HUES48 (cell line): ENCODE measurements at regions not wholly inside any gene's neighbourhood (a gene's known extent, or its start where the extent isn't known, plus 50 kb on each side); places are given as distances from the start of the nearest gene placed in this dataset.
"Not testable (repeated sequence)": the region's sequence is repeated elsewhere in the genome, so short reads cannot be mapped to it uniquely, and the experiment has no call there.

ENCODE experiments used
- H3K27ac ChIP-seq: one replicate; pipeline ENCODE4 v1.7.0; 2013; ENCODE audit warnings: low read depth, low read length, inconsistent platforms
- H3K27me3 ChIP-seq: 2 replicates; pipeline ENCODE4 v1.6.1; 2013; ENCODE audit warnings: mild to moderate bottlenecking, low read length; ENCODE audit not compliant: control insufficient read depth, insufficient read depth
- H3K36me3 ChIP-seq: 2 replicates; pipeline ENCODE4 v1.6.1; 2013; ENCODE audit warnings: low read length; ENCODE audit not compliant: control insufficient read depth, insufficient read depth
- H3K4me1 ChIP-seq: 2 replicates; pipeline ENCODE4 v1.6.1; 2013; ENCODE audit warnings: mild to moderate bottlenecking, low read length; ENCODE audit not compliant: control insufficient read depth, insufficient read depth
- H3K4me3 ChIP-seq: 2 replicates; pipeline ENCODE4 v1.5.1; 2013; ENCODE audit warnings: mild to moderate bottlenecking, low read depth, low read length
- H3K9ac ChIP-seq: 2 replicates; pipeline ENCODE4 v1.6.1; 2013; ENCODE audit warnings: mild to moderate bottlenecking, low read depth, low read length, moderate library complexity
- H3K9me3 ChIP-seq: 2 replicates; pipeline ENCODE4 v1.6.1; 2013; ENCODE audit warnings: low read length; ENCODE audit not compliant: control insufficient read depth, insufficient read depth

DNA sequence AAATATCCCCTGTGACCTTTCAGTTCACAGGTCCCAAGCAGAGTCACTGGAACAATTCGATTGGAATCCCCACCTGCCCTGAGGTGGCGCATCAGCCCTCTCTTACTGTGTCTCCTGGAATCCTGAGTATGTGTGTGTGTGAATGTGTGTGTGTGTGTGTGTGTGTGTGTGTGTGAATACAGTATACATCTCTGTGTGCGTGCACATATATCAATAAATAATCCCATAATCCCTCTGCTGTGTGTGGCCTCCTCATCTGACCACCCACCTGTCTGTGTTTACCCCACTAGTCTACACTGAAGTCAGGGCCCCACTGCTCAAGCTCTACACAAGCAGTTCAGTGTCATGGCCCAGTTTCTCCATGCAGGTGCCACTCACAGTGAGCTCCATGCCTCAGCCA, 187.4 kb downstream of the ERCC6L2 start:
- Histone ChIP-seq H3K36me3 (no peaks in the 10 kb centered on the region), H3K27ac (no peak overlapping the region), H3K9ac (no peak overlapping the region), H3K4me1 (no peaks in the 10 kb centered on the region), H3K4me3 (no peak overlapping the region), H3K9me3 (no peaks in the 10 kb centered on the region), H3K27me3 (no peaks in the 10 kb centered on the region)

DNA sequence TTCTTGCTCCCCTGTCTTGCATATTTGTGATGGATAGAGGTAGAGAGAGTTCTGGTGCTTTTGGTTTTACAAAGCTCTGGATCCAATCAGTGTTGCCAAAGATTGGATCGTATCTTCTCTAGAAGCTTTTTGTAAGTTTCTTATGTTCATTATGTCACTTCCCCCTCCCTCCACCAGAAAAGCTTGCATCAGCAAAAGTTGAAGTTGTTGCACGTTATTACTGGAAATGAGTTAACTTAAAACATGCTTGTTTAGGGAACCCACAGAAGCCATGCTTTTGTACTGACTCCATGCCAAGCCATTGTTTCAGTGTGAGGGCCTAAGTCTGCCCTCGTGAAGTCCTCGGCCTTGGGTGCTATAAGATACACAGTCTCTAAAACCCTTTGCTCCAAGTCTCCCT, 186.5 kb downstream of the ERCC6L2 start:
- no peak overlapping the region for H3K9ac ChIP-seq
- no peaks in the 10 kb centered on the region for H3K9me3 ChIP-seq
- H3K27me3 ChIP-seq = no peaks in the 10 kb centered on the region
- no peak overlapping the region for H3K4me3 ChIP-seq
- H3K4me1 ChIP-seq = no peaks in the 10 kb centered on the region
- no peaks in the 10 kb centered on the region for H3K36me3 ChIP-seq
- no peak overlapping the region for H3K27ac ChIP-seq

DNA sequence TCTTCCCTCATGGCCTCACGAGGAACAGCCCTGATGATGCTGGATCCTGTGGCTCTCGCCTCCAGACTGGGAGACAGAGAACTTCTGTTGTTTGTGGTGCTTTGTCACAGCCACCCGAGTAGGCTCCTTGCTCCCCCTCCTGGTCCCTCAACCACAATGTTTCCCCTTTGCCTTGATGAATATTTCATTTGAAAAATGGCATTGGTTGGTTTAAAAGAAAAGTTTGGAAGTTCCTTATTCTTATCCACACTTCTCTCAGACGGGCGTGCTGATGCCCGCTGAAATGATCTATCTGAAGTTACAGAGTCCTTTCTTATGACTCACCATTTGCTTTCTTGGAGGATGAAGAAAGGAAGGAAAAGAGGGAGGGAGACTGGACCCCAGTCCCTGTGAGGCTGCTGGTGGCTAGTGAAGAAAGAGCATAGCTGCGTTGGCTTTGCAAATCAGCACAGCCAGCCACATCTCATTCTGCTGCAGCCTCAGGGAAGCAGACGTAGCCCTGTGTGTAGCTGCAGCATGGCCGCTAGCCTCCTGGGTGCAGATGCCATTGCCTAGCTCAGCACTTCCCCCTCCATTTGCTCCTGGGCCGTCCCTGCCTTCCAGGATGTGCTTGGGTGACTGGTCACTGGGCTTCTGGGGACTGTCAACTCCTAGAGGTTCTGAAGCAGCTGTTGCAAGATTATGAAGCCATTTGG, 185.9 kb downstream of the ERCC6L2 start:
- Histone ChIP-seq H3K4me3 (no peak overlapping the region), H3K9me3 (no peaks in the 10 kb centered on the region), H3K9ac (no peak overlapping the region), H3K4me1 (no peaks in the 10 kb centered on the region), H3K36me3 (no peaks in the 10 kb centered on the region), H3K27me3 (no peaks in the 10 kb centered on the region), H3K27ac (no peak overlapping the region)

DNA sequence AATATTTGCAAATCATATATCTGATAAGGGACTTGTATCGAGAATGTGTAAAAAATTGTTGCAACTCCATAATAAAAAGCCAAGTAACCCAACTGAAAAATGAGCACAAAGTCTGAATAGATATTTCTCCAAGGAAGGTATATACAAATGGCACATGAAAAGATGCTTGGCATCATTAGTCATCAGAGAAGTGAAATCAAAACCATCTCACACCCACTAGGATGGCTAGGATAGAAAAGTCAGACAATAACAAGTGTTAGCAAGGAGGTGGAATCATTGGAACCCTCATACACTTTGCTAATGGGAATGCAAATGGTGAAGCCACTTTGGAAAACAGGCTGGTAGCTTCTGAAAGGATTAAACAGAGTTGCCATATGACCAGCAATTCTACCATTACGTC, 182.7 kb downstream of the ERCC6L2 start:
- H3K27me3 ChIP-seq = no peaks in the 10 kb centered on the region
- H3K4me1 ChIP-seq = no peaks in the 10 kb centered on the region
- H3K9me3 ChIP-seq = no peaks in the 10 kb centered on the region
- no peak overlapping the region for H3K27ac ChIP-seq
- no peaks in the 10 kb centered on the region for H3K36me3 ChIP-seq
- H3K4me3 ChIP-seq = no peak overlapping the region
- H3K9ac ChIP-seq = no peak overlapping the region

DNA sequence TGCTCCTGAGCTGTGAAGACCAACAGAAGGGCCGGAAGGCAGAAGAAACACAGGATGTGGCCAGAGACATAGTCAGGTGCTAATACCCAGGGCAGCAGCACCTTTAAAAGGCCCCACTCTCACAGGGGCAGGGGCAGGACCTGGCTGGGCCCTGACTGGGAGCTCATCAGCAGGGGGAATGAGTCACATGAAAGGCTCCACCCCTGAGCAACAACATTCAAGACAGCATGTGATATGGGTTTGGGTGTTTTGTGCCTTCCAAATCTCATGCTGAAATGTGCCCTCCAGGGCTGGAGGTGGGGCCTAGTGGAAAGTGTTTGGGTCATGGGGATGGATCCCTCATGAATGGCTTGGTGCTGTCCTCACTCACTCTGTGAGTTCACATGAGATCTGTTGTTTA, 181.7 kb downstream of the ERCC6L2 start:
- no peaks in the 10 kb centered on the region for H3K27me3 ChIP-seq
- no peak overlapping the region for H3K9ac ChIP-seq
- no peak overlapping the region for H3K4me3 ChIP-seq
- H3K36me3 ChIP-seq = no peaks in the 10 kb centered on the region
- no peak overlapping the region for H3K27ac ChIP-seq
- no peaks in the 10 kb centered on the region for H3K4me1 ChIP-seq
- H3K9me3 ChIP-seq = no peaks in the 10 kb centered on the region

DNA sequence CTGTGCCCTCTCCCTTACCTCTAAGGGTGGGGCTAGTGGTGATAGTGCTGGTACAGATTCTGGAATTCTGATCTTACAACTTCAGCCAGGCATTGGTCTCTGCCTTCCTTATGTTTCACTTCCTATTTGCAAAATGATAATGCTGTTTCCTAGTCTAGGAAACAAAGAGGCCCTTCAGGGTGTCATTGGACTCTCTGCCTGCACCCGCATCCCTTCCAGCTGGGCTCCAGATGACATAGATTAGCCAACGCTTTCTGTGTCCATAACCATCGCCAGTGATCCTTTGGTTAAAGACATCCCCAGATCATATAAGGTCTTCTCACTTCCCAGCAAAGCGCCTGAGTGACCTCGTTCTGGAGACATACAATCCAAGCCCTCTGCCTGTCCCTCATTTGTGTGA, 180.7 kb downstream of the ERCC6L2 start:
- no peak overlapping the region for H3K4me3 ChIP-seq
- no peaks in the 10 kb centered on the region for H3K4me1 ChIP-seq
- no peak overlapping the region for H3K9ac ChIP-seq
- H3K9me3 ChIP-seq = no peaks in the 10 kb centered on the region
- H3K27ac ChIP-seq = no peak overlapping the region
- H3K36me3 ChIP-seq = no peaks in the 10 kb centered on the region
- no peaks in the 10 kb centered on the region for H3K27me3 ChIP-seq

DNA sequence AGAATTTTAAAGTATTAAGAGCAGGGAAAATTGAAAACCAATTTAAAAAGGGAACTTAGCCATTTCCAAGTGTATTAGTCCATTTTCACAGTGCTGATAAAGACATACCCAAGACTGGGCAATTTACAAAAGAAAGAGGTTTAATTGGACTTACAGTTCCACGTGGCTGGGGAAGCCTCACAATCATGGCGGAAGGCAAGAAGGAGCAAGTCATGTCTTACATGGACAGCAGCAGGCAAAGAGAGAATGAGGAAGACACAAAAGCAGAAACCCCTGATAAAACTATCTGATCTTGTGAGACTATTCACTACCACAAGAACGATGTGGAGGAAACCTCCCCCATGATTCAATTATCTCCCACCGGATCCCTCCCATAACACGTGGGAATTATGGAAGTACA, 178.8 kb downstream of the ERCC6L2 start:
- H3K27ac ChIP-seq, H3K9ac ChIP-seq, H3K36me3 ChIP-seq, H3K4me1 ChIP-seq, H3K9me3 ChIP-seq, H3K27me3 ChIP-seq, H3K4me3 ChIP-seq: not testable (repeated sequence)

DNA sequence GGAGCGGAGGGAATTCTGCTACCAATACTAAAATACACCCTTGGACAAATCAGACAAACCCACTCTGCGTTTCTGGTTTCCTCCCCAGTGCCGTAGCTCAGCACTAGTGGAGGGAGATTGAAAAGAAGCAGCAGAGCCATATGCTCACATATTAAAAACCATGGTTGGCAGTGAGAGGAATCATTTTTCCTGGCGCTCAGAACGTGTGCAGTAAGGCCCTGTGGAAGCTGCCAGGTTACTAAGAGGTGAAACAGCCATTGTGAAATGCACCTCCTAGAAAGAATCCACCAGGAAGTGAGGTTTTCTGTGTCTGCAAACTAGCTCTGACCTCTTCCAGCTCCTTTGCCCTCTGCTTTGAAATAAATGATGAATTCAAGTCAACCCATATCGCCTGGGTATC, 177.2 kb downstream of the ERCC6L2 start:
- Histone ChIP-seq H3K9ac (no peak overlapping the region), H3K9me3 (no peaks in the 10 kb centered on the region), H3K4me3 (no peak overlapping the region), H3K27me3 (0 out of 2 replicates have a peak, but pooled peaks cover under 1% of the 10 kb centered on the region), H3K36me3 (no peaks in the 10 kb centered on the region), H3K27ac (no peak overlapping the region), H3K4me1 (peaks cover 13% of the 10 kb centered on the region; the same call in 1 of the 2 replicates)

DNA sequence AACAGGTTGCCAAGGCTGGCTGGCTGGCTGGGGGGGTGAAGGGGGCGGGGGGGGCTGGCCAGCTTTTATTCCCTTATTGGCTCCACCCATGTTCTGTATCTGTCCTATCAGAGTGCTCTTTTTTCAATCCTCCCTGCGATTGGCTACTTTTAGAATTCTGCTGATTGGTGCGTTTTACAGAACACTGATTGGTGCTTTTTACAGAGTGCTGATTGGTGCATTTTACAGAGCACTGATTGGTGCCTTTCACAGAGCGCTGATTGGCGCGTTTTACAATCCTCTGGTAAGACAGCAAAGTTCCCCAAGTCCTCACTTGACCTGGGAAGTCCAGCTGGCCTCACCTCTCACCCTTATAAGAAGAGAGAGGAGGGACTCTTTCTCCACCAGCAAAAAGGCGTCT, 175.9 kb downstream of the ERCC6L2 start:
- H3K4me3 ChIP-seq = no peak overlapping the region
- H3K27ac ChIP-seq = no peak overlapping the region
- peaks cover 13% of the 10 kb centered on the region; the same call in 1 of the 2 replicates for H3K27me3 ChIP-seq
- no peaks in the 10 kb centered on the region for H3K36me3 ChIP-seq
- peaks cover 14% of the 10 kb centered on the region; the same call in 1 of the 2 replicates for H3K4me1 ChIP-seq
- H3K9ac ChIP-seq = no peak overlapping the region
- no peaks in the 10 kb centered on the region for H3K9me3 ChIP-seq

DNA sequence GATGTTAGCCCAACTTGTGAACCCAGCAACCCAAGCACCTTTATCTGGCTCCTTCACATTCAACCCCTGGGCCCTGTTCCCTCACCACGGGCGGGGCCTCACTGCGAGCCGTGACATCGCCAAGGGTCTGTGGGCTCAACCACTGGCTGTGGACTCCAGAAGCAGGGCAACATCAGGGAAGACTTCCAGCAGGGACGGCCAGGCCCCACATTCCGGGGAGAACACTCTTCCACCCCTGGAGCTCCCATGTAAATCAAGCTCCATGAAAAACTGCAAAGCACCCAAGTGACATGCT, 175.3 kb downstream of the ERCC6L2 start:
- Histone ChIP-seq H3K36me3 (no peaks in the 10 kb centered on the region), H3K9me3 (no peaks in the 10 kb centered on the region), H3K9ac (no peak overlapping the region), H3K4me1 (peaks cover 14% of the 10 kb centered on the region; the same call in 1 of the 2 replicates), H3K4me3 (no peak overlapping the region), H3K27me3 (peaks cover 15% of the 10 kb centered on the region; the same call in 1 of the 2 replicates), H3K27ac (no peak overlapping the region)

DNA sequence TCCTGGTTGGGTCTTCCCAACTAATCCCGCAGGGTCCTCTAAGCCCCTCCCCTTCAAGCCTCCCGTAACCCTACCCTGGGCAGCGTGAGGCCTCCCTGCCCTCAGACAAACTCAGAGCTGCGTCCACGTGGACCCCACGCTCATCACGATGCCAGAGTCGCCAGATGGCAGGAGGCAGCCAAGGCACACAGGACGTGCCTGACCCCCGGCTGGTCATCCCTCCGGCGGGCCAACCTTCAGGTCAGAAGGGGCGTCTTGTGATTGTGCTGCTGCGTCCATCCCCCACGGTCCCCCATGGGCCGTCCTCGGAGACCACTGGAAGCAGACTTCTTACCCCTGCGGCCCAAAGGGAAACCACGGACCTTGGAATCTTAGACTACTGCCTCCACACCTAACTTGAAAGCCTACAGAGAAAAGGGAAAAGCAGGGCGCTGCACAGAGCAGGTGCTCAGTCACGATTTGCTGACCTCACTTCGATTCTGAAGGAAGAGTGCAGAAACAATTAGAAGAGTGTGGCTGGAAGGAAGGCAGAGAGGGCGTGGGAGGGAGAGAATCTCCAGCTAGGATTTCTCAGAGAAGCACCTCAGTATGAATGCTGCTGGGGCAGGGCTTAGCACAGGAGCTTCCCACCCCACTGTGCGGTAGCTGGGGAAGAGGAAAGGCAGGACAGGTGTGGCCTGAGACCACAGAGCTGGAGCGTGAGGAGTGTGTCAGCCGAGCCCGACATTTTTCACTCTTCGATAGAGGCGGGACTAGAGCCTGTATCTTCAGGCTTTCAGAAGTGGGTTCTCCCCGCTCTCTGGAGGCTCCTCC, 174.8 kb downstream of the ERCC6L2 start:
- H3K9ac ChIP-seq = no peak overlapping the region
- H3K9me3 ChIP-seq = no peaks in the 10 kb centered on the region
- no peak overlapping the region for H3K27ac ChIP-seq
- H3K27me3 ChIP-seq = peaks cover 15% of the 10 kb centered on the region
- no peak overlapping the region for H3K4me3 ChIP-seq
- peaks cover 14% of the 10 kb centered on the region; the same call in 1 of the 2 replicates for H3K4me1 ChIP-seq
- H3K36me3 ChIP-seq = no peaks in the 10 kb centered on the region
